Tibial nerve (tissue), 3 donors: ENCODE measurements at regions not wholly inside any gene's neighbourhood (a gene's known extent, or its start where the extent isn't known, plus 50 kb on each side); places are given as distances from the start of the nearest gene placed in this dataset.

ENCODE experiments used
- POLR2A ChIP-seq, 2 donors: fragments of 450-650 bp; IDR thresholded peaks; one replicate each; pipeline ENCODE4 v1.6.1; 2017; ENCODE audit warnings: antibody characterized with exemption in 2 of 2, mild to moderate bottlenecking in 2 of 2, moderate library complexity in 2 of 2
- TF ChIP-seq, protein P1 (sequence below), 5 experiments: fragments of 200-600 bp in 3 of 5; fragments of 450-650 bp in 2 of 5; sonication (generic) in 3 of 5; IDR thresholded peaks; one replicate each; pipeline ENCODE4 v1.5.1; 2016 to 2019; ENCODE audit warnings: antibody characterized with exemption in 5 of 5, mild to moderate bottlenecking in 3 of 5, moderate library complexity in 2 of 5

GRCh38 chr15:89400782-89401545, 66.3 kb upstream of the POLG start:
- TF ChIP-seq, protein P1, sequence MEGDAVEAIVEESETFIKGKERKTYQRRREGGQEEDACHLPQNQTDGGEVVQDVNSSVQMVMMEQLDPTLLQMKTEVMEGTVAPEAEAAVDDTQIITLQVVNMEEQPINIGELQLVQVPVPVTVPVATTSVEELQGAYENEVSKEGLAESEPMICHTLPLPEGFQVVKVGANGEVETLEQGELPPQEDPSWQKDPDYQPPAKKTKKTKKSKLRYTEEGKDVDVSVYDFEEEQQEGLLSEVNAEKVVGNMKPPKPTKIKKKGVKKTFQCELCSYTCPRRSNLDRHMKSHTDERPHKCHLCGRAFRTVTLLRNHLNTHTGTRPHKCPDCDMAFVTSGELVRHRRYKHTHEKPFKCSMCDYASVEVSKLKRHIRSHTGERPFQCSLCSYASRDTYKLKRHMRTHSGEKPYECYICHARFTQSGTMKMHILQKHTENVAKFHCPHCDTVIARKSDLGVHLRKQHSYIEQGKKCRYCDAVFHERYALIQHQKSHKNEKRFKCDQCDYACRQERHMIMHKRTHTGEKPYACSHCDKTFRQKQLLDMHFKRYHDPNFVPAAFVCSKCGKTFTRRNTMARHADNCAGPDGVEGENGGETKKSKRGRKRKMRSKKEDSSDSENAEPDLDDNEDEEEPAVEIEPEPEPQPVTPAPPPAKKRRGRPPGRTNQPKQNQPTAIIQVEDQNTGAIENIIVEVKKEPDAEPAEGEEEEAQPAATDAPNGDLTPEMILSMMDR (IDR thresholded peaks at IDR 0.05): no peak
- no peak for TF ChIP-seq POLR2A (IDR thresholded peaks at IDR 0.05)
